ENCODE measurements at regions not wholly inside any gene's neighbourhood (a gene's known extent, or its start where the extent isn't known, plus 50 kb on each side); places are given as distances from the start of the nearest gene placed in this dataset.

GRCh38 chr9:106404137-106404536 lies 458.8 kb upstream of the ZNF462 start:
- no peak for TF ChIP-seq CTCF (IDR thresholded peaks at IDR 0.05; ENCODE audit: low read depth, low read length)
- no peak for DNase-seq (ENCODE audit: low read depth, low spot score)
- no peak overlapping the region for H3K4me3 ChIP-seq (ENCODE audit: low read depth, low read length)
- in situ Hi-C loops (cut with HindIII; ENCODE audit: low sequenced_read_pairs): no loop called here

GRCh38 chr9:106405871-106406435 lies 457.0 kb upstream of the ZNF462 start:
- in situ Hi-C loops (cut with HindIII; ENCODE audit: low sequenced_read_pairs): no loop called here
- peak; percentile 36 for DNase-seq (ENCODE audit: low read depth, low spot score)
- H3K4me3 ChIP-seq (ENCODE audit: low read depth, low read length): no peak overlapping the region
- no peak for TF ChIP-seq CTCF (IDR thresholded peaks at IDR 0.05; ENCODE audit: low read depth, low read length)

- DNase-seq (ENCODE audit: low read depth, low spot score): no peak
- no peak overlapping the region for H3K4me3 ChIP-seq (ENCODE audit: low read depth, low read length)
- TF ChIP-seq CTCF (IDR thresholded peaks at IDR 0.05; ENCODE audit: low read depth, low read length): no peak
- in situ Hi-C loops (cut with HindIII; ENCODE audit: low sequenced_read_pairs): no loop called here
Observed at GRCh38 chr9:106414042-106414441, 448.9 kb upstream of the ZNF462 start.

GRCh38 chr9:106417685-106418084 lies 445.3 kb upstream of the ZNF462 start:
- no peak for DNase-seq (ENCODE audit: low read depth, low spot score)
- no peak overlapping the region for H3K4me3 ChIP-seq (ENCODE audit: low read depth, low read length)
- TF ChIP-seq CTCF (IDR thresholded peaks at IDR 0.05; ENCODE audit: low read depth, low read length): no peak
- in situ Hi-C loops (cut with HindIII; ENCODE audit: low sequenced_read_pairs): no loop called here

- peak; percentile 26 for DNase-seq (ENCODE audit: low read depth, low spot score)
- no peak for TF ChIP-seq CTCF (IDR thresholded peaks at IDR 0.05; ENCODE audit: low read depth, low read length)
- in situ Hi-C loops (cut with HindIII; ENCODE audit: low sequenced_read_pairs): no loop called here
- H3K4me3 ChIP-seq (ENCODE audit: low read depth, low read length): no peak overlapping the region
Observed at GRCh38 chr9:106419829-106420228, 443.1 kb upstream of the ZNF462 start.

- no peak for TF ChIP-seq CTCF (IDR thresholded peaks at IDR 0.05; ENCODE audit: low read depth, low read length)
- no peak overlapping the region for H3K4me3 ChIP-seq (ENCODE audit: low read depth, low read length)
- DNase-seq (ENCODE audit: low read depth, low spot score): peak; percentile 83
- in situ Hi-C loops (cut with HindIII; ENCODE audit: low sequenced_read_pairs): no loop called here
Observed at GRCh38 chr9:106420511-106420944, 442.4 kb upstream of the ZNF462 start.

GRCh38 chr9:106421772-106422171 lies 441.2 kb upstream of the ZNF462 start:
- no peak for DNase-seq (ENCODE audit: low read depth, low spot score)
- H3K4me3 ChIP-seq (ENCODE audit: low read depth, low read length): no peak overlapping the region
- in situ Hi-C loops (cut with HindIII; ENCODE audit: low sequenced_read_pairs): no loop called here
- no peak for TF ChIP-seq CTCF (IDR thresholded peaks at IDR 0.05; ENCODE audit: low read depth, low read length)

Data from astrocyte of the spinal cord (primary cell).